ENCODE measurements at regions not wholly inside any gene's neighbourhood (a gene's known extent, or its start where the extent isn't known, plus 50 kb on each side); places are given as distances from the start of the nearest gene placed in this dataset.

DNA sequence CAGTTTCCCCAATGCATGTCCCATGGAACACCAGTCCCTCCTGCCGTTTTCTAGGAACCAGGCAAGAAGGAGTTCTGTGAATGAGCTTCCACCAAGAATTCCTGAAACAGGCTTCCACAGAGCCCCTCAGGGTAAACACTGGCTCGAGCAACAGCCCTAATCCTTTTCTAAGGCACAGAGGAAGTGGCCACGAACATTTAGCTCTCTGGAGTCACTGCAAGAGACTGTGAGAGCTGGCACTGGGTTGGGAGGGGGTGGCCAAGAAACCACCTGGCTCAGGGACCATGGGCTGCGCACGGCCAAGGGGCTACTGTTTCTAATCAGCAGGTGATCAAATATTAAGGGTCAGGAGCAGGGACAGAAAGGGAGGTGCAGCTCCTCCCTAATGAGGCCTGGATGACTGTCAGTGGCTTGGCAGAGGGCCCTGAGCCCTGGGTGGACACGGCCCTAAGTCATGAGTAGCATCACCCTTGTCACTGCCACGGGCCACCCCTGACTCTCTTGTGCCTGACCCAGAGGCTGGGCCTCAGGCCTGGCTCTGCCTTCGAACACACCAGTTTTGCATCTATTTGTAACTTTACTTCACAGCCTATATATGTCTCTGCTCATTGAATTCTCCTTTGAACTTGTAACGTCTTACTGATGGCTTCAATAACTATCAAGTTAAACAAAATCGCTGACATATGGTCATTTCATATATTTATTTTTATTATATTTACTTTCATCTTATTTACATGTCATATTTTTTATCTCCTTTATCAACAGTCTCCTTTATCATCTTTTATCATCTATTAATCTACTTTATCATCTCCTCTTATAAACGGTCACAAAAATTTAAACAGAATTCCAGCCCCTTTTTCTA, 154.0 kb downstream of the DICER1 start:
- no peak for TF ChIP-seq POLR2A (IDR thresholded peaks at IDR 0.05)
- TF ChIP-seq, protein P1, sequence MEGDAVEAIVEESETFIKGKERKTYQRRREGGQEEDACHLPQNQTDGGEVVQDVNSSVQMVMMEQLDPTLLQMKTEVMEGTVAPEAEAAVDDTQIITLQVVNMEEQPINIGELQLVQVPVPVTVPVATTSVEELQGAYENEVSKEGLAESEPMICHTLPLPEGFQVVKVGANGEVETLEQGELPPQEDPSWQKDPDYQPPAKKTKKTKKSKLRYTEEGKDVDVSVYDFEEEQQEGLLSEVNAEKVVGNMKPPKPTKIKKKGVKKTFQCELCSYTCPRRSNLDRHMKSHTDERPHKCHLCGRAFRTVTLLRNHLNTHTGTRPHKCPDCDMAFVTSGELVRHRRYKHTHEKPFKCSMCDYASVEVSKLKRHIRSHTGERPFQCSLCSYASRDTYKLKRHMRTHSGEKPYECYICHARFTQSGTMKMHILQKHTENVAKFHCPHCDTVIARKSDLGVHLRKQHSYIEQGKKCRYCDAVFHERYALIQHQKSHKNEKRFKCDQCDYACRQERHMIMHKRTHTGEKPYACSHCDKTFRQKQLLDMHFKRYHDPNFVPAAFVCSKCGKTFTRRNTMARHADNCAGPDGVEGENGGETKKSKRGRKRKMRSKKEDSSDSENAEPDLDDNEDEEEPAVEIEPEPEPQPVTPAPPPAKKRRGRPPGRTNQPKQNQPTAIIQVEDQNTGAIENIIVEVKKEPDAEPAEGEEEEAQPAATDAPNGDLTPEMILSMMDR (IDR thresholded peaks at IDR 0.05): no peak
- H3K36me3 ChIP-seq: no peaks in the 10 kb centered on the region
- 36% methylated on average over 5 of the region's 11 CpGs for WGBS (ENCODE audit: insufficient coverage, low coverage, low lambda C conversion rate, missing lambda C conversion rate)
- no peak overlapping the region for H3K4me3 ChIP-seq
- intact Hi-C loops (cut with DNase I): no loop called here
- no peaks in the 10 kb centered on the region for H3K27me3 ChIP-seq
- no peaks in the 10 kb centered on the region for H3K9me3 ChIP-seq
- no peaks in the 10 kb centered on the region for H3K4me1 ChIP-seq
- no peak for DNase-seq
- peak in 1 of 4 donors; percentile 14 for ATAC-seq
- H3K27ac ChIP-seq: no peak overlapping the region

GRCh38 chr14:94998685-94999084, 158.6 kb downstream of the DICER1 start:
- WGBS (ENCODE audit: insufficient coverage, low coverage, low lambda C conversion rate, missing lambda C conversion rate): 11% methylated on average over 3 of the region's 10 CpGs
- Histone ChIP-seq H3K27ac (no peak overlapping the region), H3K9me3 (no peaks in the 10 kb centered on the region), H3K4me3 (no peak overlapping the region), H3K4me1 (no peaks in the 10 kb centered on the region), H3K36me3 (no peaks in the 10 kb centered on the region), H3K27me3 (no peaks in the 10 kb centered on the region)
- TF ChIP-seq, protein P1 (IDR thresholded peaks at IDR 0.05): no peak
- no peak for TF ChIP-seq POLR2A (IDR thresholded peaks at IDR 0.05)
- intact Hi-C loops (cut with DNase I): no loop called here
- ATAC-seq (peak in 1 of 4 donors; percentile 23), DNase-seq (no peak)

DNA sequence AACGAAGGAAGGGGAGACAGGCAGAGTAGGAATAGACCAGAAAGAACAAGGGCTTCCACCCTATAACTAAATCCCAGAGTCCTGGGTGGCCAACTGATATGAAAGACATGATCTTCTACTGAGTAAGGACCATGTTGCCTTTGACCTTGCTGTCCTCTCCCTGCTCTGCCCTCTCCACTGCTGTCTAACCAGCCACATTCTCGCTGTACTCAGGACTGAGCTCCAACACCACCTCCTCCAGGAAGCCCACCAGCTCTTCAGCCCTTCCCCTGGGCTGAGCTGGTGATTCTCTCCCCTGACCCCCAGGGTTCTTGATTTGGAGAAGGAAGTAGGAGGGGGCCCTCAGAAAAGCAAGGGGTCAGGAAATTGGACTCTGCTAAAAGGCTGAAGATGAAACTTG, 159.2 kb downstream of the DICER1 start:
- Histone ChIP-seq H3K27ac (no peak overlapping the region), H3K27me3 (no peaks in the 10 kb centered on the region), H3K4me3 (no peak overlapping the region), H3K36me3 (no peaks in the 10 kb centered on the region), H3K9me3 (no peaks in the 10 kb centered on the region), H3K4me1 (no peaks in the 10 kb centered on the region)
- WGBS (ENCODE audit: insufficient coverage, low coverage, low lambda C conversion rate, missing lambda C conversion rate): 31% methylated on average over 2 of the region's 2 CpGs
- intact Hi-C loops (cut with DNase I): no loop called here
- TF ChIP-seq POLR2A (IDR thresholded peaks at IDR 0.05): no peak
- TF ChIP-seq, protein P1 (IDR thresholded peaks at IDR 0.05): no peak
- ATAC-seq: no peak
- no peak for DNase-seq

DNA sequence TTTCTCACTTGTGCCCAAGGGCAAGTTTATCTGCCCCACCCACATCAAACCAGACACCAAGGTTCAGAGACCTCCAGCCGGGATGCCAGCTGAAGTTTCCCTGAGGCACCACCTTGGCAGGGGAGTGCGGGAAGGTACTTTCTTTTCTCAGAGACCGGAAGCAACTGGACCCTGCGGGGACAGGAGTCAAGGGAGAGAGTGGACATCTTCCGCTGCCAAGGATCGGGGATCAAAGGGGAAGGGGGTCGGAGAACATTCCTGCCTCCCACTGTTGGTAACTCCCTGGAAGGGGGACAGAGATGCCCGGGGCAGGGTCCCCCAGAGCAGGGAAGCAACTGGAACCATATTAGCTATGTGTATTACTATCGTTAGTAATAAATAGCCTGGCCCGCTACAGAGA, 161.8 kb downstream of the DICER1 start:
- no peaks in the 10 kb centered on the region for H3K27me3 ChIP-seq
- DNase-seq (no peak), ATAC-seq (no peak)
- intact Hi-C loops (cut with DNase I): no loop called here
- no peaks in the 10 kb centered on the region for H3K4me1 ChIP-seq
- TF ChIP-seq, protein P1 (IDR thresholded peaks at IDR 0.05): no peak
- no peak for TF ChIP-seq POLR2A (IDR thresholded peaks at IDR 0.05)
- WGBS (ENCODE audit: insufficient coverage, low coverage, low lambda C conversion rate, missing lambda C conversion rate): 55% methylated on average over 3 of the region's 10 CpGs
- no peaks in the 10 kb centered on the region for H3K36me3 ChIP-seq
- H3K4me3 ChIP-seq: no peak overlapping the region
- H3K9me3 ChIP-seq: no peaks in the 10 kb centered on the region
- H3K27ac ChIP-seq: no peak overlapping the region

Measured in right lobe of liver (tissue), 6 donors.